Activated CD4-positive, alpha-beta T cell treated with anti-CD3 and anti-CD28 coated beads, Interleukin-2, Interleukin-4, amounts not matched to agents 100 ng/mL and 50 ng/mL, durations not matched to agents 16 hours and 8 hours (primary cell): ENCODE measurements at regions not wholly inside any gene's neighbourhood (a gene's known extent, or its start where the extent isn't known, plus 50 kb on each side); places are given as distances from the start of the nearest gene placed in this dataset.

ENCODE experiments used
- DNase-seq: peaks from one replicate; pipeline ENCODE4 v3.0.0-alpha.2; 2020; ENCODE audit warnings: low spot score

DNA sequence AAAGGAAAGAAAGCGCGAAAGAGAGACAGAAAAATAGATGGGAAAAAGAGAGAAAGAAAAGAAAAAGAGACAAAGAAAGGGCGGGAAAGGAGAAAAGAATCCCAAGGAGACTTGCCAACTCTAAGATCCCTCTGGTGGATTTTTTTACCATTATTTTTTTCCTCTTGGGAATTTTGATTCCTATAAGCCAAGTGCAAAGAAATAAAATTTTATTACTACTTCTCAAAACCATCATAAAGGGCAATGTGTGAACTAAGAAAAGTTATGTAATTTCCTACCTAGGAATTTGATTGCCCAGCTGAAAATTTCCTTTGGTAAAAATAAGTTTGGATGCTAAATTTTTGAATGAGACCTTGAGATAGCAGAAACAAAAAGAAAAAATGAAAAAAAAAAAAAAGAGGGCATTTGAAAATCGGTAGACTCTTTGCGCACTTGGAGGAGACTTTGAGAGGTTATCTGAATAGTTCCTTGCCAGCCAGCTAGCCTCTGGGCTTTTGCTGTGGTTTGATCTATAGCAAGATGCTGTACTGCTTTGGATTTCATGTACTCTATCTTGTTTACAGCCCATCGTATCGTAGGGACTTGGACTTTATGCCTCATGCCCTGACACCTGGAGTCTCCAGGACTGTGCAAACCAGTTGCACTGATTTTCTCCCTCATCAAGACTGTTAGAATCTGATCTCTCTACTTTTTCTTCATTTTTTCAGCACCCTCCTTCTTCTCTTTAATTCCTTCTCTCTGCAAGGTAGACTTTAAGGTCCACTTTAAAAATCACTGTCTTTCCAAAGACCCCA lies 535.4 kb upstream of the MKI67 start:
- DNase-seq, result no peak

DNA sequence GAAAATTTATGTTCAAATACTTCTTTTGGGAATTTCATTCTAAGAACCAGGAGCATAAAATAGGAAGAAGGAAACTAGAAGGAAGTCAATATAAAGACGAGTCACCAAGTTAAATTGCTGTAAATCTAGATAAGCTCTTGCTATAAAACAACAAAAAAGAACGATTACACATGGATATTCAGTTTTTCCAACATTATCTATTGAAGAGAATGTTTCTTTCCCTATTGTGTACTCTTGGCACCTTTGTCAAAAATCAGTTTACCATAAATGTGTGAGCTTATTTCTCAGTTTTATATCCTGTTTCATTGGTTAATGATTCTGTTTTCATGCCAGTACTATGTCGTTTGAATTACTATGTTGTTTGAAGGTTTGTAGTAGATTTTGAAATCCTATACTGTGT lies 536.3 kb upstream of the MKI67 start:
- DNase-seq, result no peak

DNA sequence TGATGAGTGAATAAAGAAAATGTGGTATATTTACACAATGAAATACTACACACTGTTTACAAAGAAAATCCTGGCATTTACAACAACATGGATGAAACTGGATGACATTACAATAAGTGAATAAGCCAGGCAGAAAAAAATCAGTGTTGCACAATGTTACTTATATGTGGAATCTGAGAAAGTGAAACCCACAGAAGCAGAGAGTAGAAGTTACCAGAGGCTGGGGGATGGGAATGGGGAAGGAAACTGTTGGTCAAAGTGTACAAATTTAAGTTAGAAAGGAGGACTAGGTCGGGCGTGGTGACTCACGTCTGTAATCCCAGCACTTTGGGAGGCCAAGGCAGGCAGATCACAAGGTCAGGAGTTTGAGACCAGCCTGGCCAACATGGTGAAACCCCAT lies 538.5 kb upstream of the MKI67 start:
- DNase-seq, result no peak

DNA sequence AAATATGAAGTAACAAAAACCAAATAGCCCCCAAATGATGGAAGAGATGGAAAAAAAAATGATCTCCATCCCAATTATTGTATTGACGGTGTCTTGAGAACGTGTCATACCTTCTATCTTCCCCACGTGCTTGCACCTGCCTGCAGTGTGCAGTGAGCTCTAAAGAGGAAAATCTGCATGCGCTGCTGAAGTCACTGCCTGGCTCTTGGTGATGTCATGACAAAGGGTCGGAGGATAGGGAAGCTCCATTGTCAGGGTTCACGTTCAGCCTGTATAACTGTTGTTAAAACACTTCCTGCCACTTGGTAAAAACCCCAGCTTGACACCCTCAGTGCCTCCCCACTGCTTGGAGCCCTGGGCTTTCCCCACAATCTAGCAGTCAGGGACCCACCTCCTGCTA lies 549.2 kb upstream of the MKI67 start:
- DNase-seq, result no peak

DNA sequence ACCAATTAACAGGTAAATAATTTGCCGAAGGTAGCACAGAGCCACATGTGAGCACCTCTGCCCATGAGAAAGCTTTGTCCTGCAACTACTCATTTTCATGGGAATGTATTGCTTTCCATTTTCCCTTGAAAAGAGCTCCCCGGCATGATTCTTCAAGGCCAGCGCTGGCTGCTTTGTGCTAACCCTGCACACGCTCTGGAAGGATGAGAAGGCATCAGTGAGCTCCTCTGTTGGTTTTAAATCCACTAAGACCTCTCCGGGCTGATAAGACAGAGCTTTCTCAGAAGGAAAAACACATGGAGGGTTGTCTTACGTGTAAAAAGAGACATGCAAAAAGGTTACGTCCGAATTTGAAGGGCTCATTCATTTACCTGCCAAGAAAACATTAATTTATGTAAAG lies 553.9 kb upstream of the MKI67 start:
- no peak for DNase-seq

DNA sequence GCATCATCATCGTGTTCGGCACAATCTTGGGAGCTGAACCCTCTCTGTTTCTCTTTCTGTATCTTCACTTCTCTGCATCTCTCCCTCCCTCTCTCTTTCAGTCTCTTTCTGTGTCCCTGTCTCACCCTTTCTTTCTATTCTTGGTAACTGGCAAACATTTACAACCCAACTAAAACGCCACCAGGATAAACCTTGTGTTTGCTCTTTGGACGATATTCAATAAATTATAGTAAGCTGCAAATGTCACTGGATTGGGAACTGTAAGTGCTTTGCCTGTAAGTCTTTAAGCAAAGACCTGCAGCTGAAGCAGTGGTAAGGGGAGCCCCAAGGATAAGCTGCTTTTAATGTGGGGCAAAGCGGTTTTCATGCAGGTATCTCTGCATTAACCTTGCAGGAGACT lies 558.0 kb upstream of the MKI67 start:
- DNase-seq, result no peak

DNA sequence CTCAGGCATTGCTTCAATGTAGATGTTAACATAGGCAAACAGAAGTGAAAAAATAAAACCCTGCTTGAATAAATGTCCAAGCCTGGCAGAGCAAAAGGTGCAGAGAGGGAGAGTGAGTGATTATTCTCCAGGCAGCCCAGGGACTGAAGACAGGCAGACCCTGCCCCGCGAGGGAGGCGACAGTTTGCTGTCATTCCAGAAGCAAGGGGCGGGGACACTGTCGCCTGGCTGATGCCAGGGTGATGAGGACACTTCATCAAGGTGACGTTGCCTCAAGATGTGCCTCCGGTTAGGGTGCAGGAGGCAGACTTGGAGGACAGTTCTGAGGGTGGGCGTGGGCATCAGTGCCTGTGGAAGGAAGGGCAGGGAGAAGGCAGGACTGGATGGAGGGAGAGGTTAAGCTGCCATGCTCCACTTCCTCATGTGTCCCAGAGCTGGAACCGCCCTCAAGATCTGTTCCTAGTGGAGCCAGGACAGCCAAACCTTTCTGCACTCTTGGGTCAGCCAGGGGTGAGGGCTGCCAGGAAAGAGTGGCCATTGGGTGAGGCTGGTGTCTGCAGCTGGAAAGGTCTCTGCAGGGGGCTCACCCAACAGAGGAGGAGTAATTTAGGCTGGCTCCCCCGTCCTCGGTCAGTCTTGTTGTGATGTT lies 560.5 kb upstream of the MKI67 start:
- DNase-seq, result no peak

DNA sequence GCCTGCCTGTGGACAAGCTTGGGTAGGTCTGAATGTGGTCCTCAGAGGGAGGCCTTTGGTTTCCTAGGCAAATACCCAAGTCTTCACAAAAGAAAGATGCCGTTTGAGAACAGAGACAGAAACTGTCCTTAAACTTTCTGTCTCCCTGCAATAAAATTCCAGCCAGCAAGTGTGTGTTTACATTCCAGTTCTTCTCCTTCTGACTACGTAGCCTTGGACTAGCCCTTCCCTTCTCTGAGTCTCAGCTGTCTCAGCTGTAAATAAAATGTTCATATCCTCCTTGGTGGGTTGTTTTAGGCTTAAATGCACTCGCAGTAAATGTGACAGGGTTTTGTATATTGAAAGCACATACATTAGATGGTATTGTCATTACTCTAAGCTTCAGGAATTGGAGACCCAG lies 561.2 kb upstream of the MKI67 start:
- no peak for DNase-seq

DNA sequence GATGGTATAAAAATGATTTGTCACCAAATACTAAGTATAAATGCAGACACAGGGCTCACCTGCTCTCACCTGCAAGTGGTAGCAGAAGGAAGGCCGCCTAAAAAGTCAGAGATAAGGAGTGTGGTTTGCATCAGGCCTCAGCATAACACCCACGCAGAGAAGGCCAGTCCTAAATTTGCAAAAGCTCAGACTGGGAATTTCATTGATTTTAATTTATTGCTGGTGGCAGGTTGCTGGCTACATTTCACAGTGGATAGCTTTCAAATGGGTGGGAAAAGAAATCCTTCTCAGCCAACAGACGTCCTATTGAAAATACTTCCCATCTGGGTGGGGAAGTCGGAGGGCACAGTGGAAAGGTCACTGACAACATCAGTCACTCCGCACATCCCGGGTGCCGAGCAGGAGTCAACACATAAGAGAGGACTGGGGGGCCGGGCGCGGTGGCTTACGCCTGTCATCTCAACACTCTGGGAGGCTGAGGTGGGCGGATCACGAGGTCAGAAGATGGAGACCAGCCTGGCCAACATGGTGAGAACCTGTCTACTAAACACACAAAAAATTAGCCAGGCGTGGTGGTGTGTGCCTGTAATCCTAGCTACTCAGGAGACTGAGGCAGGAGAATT lies 561.8 kb upstream of the MKI67 start:
- no peak for DNase-seq

DNA sequence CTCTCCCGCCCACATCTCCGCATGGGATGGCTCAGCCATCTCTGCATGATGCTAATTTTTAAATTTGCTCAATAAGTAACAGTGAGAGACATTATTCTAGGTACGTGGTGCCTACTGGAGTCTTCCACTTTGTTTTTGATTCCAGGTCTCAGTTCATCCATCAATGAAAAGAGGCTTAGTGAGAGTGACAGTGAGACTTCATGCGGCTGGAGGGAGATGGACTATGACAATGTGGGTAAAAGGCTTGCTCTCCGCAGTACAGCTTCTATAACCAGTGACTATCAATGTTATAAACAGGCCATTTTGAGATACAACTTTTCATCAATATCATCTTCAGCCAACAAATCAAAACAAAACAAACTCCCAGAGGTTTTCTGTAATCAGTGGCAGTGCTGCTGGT lies 563.4 kb upstream of the MKI67 start:
- no peak for DNase-seq

DNA sequence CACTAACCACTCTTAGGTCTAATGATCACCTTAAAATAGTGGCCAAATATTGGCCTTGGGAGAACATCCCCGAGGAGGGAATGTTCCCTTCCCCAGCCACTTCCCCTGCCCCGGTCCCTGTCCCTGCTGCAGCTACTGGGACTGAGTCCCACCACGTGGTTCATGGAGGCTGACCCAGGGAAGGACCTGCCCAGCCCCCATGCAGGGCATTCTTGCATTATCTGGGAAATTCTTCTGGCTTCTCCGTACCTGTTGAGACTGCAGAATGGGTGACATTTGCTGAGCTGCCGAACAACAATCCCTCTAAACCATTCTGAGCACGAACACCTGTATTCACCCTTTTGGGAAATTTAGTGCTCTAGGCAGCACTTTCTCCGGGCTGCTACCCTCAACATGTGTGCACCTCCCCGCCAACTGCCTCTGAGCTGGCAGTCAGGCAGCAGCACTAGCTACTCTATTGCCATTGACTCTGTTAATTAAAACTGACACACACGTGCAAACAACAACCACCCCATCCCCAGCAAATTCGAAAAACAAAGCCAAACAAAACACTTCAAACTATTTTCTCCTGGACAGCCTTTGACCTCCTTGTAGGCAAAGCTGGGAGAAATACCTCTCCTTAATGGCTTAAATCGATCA lies 567.4 kb upstream of the MKI67 start:
- DNase-seq, result no peak

DNA sequence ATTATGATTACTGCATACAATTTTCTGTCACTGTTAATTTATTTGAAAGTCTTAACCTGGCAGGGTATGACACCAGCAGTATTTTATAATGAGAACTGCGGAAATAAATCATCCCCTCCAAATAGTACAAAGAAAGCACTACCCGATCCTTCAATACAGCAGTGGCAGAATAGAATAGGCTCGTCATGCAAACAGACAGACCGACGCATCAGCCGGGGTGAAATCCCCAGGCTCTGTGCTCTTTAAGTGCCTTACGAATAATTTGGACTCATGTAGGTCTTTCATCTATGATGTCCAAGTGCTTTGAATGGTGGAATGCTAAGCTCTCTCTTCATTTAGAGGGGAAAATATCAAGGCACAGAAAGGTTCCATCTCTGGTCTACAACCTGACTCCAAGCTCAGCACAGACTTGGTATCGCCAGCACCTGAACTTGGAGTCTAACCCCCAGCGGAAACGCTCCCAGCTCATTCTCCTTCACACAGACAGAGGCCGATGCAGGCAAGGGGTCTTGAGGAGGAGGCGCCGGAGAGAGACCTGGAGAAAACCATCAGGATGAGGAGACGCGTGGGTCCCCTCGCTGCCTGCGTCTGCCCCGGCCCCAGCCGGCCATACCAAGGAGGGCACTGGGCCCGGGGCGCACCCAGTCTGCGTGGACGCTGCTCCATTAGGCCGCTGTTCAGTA lies 568.1 kb upstream of the MKI67 start:
- no peak for DNase-seq

DNA sequence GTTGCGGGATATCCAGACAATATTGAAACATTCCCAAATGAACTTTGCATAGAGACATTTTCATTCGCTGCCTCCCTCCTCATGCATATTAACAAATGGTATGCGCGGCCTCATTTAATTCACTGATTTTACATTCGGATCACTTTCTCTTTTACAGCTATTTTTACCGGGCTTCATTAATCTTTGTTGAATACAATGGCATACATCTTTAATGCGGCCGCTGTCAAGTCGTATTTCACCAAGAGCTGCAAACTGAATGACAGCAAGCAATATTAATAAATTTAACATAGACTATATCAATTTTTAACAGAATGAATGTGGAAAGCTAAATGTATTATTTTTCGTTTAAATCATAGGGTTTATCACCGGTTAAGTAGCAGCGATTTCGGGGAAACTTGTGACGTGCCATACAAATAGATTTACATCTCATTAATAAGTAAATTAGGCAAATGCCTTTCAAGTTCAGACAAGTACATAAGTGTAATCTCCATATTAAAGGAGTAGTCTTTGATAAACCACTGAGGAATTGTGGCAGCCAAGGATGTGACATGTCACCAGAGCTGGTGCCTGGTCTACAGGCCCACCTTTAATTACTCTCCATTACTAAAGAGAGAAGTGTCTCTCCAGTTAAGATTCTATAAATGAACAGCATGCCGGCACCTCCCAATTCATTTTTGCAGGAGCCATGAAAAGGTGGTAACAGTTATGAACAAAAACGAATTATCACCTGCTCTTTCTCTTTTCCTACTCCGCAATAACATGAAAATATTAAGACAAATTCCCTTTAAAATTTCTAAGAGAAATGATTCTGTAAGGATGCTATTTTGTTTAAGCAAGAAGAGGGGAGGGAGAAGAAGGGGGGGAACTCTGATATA lies 568.9 kb upstream of the MKI67 start:
- DNase-seq, result no peak

DNA sequence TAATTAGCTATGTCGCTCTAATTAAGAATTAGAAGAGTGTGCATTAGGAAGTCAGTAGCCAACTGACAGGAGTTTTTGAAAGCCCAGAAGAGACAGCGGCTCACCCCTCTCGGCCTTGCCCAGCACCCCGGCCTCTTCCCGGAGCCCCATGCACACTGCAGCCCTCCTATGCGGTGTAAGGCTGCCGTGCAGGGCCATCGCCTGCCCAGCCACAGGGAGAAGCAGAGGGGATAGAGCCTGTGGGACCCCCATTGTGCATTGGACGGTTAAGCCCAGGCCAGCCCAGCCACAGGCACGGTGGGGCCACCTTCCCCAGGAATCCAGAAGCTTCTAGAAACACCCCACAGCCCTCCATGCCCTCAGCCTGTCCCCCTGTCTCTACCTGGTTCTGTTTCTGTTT lies 569.7 kb upstream of the MKI67 start:
- DNase-seq, result no peak

DNA sequence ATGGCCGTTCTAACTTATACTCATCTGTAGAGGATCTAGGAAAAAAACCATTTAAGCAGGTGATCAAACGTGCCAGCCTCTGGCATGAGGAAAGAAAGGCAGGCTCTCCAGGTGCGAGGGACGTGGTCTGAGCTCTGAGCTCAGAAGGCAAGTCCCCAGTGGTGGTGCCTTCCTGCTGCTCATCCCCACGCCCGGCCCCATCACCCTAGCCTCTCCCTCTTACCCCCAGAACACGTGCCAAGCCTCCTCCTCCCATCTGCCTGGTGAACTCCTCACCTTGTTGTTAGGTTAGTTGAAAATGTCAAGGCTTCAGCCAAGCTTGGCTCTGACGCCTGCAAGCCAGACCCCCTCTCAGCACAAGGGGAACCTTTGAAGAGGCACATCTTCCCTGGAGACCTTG lies 571.2 kb upstream of the MKI67 start:
- DNase-seq, result no peak

DNA sequence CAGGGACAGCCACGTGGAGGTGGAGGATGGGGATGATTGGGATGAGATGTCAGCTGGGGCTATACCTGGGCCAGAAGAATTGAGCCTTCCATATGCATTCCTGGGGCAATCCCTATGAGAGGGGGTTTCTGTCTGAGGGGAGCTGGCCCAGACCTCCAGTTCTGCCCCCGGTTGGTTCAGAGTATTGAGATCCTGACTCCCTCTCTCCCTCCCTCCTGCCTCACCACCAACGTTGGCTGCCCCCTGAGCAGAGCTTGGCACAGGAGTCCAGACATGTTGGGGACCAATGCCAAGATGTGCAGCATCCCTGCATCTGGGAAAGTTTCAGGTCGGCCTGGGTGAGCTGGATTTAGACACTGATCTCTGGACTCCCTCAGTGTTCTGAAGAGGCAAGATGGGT lies 575.2 kb upstream of the MKI67 start:
- DNase-seq, result no peak

DNA sequence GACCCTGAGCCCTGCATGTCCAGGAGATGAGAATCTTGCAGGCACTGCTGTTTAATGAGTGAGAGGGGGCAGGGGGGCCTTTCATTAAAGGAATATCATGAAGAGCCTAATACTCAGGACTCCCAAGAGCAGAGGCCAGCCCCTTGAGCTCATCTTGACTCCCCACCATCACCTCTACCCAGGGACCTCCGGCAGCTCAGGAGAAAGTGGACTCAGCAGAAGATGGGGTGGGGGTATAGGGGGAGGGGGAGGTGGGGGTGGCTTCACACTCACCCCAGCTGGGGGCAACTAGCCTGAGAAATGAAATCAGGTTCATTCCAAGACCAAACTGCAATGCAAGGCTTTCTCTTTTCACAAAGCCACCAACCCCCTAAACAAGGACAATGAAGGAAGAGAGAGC lies 575.6 kb upstream of the MKI67 start:
- DNase-seq, result no peak

DNA sequence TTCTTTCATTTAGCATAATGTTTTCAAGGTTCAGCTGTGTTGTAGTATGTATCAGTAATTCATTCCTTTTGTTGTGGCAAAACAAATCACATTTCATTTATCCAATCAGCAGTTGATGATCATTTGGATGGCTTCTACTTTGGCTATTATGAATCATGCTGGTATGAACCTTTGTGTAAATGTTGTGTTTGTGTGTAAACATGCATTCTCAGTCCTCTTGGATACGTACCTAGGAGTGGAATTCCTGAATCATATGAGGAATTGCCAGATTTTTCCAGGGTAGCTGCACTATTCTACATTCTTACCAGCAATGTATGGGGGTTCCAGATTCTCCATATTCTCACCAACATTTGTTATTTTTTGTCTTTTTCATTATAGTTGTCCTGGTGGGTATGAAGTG lies 578.5 kb upstream of the MKI67 start:
- DNase-seq, result no peak

DNA sequence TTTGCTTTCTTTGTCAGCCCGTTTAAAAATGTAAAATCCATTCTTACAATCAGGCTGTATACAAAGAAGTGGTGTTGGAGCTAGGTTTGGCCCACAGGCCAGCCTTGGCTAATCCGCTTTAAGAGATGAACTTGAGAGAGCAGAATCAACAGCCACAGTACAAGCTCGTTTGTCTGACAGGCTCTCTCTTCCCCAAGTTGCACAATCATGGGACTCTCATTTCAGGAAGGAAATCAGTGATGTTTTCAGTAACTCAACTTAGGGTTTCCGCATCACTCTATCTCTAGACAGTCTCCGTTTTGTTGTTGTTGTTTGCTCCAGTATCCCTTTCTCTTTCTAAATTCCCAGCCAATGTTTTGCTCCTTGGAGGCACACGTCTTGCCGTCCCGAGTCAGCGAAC lies 582.0 kb upstream of the MKI67 start:
- no peak for DNase-seq

DNA sequence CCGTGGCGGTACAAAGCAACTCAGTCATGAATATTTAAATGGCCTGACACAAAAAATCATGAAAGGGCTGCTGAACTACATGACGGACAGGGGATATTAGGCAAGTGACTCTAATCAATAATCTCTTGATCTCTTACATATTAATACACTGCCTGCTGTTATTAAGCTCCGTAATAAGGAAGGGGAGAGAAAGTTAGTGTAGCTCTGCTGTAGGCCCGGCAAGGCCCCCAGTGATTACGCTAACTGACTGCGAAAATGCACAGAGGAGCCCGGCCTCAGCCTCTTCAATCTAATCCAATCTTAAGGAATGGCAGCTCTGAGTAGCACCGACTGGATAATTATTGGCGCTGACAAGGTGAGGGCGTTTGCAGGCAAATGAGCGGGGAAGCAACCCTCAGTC lies 583.5 kb upstream of the MKI67 start:
- DNase-seq, result no peak

DNA sequence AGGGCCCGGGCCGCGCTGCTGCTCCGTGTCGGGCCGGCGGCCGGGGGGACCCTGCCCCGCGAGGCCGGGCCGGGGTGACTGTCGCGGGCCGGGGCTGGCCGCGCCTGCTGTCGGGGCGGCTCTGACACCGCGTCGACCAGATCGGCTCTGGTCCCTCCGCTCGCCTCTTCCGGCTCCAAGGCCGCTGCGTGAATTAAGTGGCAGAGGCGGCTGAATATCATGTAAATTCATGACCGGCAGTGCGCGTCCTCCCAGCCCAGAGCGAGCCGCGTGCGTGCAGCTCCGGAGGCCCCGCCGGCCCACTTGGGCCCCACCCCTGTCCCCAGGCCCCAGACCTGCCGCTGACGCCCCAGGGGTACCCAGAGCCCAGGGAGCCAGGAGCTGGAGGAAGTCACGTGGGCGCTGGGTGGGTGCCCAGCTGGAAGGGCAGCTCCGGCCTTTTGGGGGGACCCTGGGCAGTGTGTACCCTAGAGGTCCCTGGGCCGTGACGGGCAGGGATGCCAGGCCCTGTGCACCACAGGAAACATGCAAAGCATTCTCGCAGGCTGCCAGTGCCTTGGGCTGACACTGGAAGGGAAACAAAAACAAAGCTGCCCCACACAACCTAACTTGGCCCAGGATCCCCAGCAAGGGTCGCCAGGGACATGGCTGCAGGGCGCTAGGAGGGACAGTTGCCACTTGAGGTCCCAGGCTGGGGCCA lies 584.0 kb upstream of the MKI67 start:
- no peak for DNase-seq
